ENCODE measurements at regions not wholly inside any gene's neighbourhood (a gene's known extent, or its start where the extent isn't known, plus 50 kb on each side); places are given as distances from the start of the nearest gene placed in this dataset.

GRCh38 chr4:125728568-125728967 lies 413.8 kb downstream of the FAT4 start:
- TF ChIP-seq CTCF (conservative IDR thresholded peaks at IDR 0.05 in 1 of 2, IDR thresholded peaks at IDR 0.05 in 1 of 2; ENCODE audit: low read depth in 1 of 2, low read length in 2 of 2), result no peak
- no peak for TF ChIP-seq EZH2 (IDR thresholded peaks at IDR 0.05; ENCODE audit: low read length, missing control alignments)

Data from fibroblast of lung (primary cell).